Mesothelial cell of epicardium (in vitro differentiated cells): ENCODE measurements at regions not wholly inside any gene's neighbourhood (a gene's known extent, or its start where the extent isn't known, plus 50 kb on each side); places are given as distances from the start of the nearest gene placed in this dataset.
A peak's percentile ranks its signal among the peaks of the same experiment; 100 is the strongest.

Experiments used
- DNase-seq, 2 experiments: peaks; one replicate each; pipeline ENCODE4 v3.0.0; 2021; ENCODE audit warnings: low spot score in 2 of 2; ENCODE audit not compliant: unreplicated experiment in 2 of 2
- H3K27ac Mint-ChIP-seq: 2 replicates; pipeline ENCODE4 v1.8.0; 2021; ENCODE audit warnings: mixed read lengths
- H3K27me3 Mint-ChIP-seq: 2 replicates; pipeline ENCODE4 v1.8.0; 2021; ENCODE audit warnings: low read depth, mixed read lengths
- H3K36me3 Mint-ChIP-seq: 2 replicates; pipeline ENCODE4 v1.8.0; 2021; ENCODE audit warnings: mixed read lengths
- H3K4me1 Mint-ChIP-seq: 2 replicates; pipeline ENCODE4 v1.8.0; 2021; ENCODE audit warnings: mixed read lengths
- H3K4me3 Mint-ChIP-seq: 2 replicates; pipeline ENCODE4 v1.8.0; 2021; ENCODE audit warnings: mild to moderate bottlenecking, moderate library complexity, mixed read lengths
- H3K9me3 Mint-ChIP-seq: 2 replicates; pipeline ENCODE4 v1.8.0; 2021; ENCODE audit warnings: mixed read lengths
- CTCF ChIP-seq: fragments of 200-600 bp; sonication (generic); IDR thresholded peaks from one replicate; pipeline ENCODE4 v1.5.0; 2021; ENCODE audit warnings: antibody characterized with exemption; ENCODE audit not compliant: unreplicated experiment

DNA sequence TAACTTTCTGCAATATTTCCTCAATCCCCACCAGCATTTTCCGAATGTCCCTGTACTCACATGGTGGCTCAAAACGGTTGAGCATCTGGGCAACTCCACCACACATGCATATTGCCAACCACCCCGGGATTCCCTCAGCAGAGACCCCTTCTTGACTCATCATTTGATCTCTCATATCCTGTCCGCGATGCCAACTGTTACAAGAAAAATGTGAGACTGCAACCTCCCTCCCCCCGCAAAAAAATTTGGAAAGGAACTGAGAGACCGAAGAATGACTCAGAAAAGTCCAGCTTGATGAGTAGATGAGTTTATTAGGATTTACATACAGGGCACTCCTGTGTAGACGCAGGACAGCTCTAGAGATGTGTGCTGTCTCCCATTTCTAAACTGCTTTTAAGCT is 561.4 kb downstream of the ZIC3 start:
- H3K9me3 Mint-ChIP-seq, result peaks cover 15% of the 10 kb centered on the region
- H3K27me3 Mint-ChIP-seq, result no peaks in the 10 kb centered on the region
- no peak for TF ChIP-seq CTCF
- no peak overlapping the region for H3K4me3 Mint-ChIP-seq
- H3K4me1 Mint-ChIP-seq, result peaks cover 2% of the 10 kb centered on the region
- H3K36me3 Mint-ChIP-seq, result no peaks in the 10 kb centered on the region
- DNase-seq, result no peak
- no peak overlapping the region for H3K27ac Mint-ChIP-seq

DNA sequence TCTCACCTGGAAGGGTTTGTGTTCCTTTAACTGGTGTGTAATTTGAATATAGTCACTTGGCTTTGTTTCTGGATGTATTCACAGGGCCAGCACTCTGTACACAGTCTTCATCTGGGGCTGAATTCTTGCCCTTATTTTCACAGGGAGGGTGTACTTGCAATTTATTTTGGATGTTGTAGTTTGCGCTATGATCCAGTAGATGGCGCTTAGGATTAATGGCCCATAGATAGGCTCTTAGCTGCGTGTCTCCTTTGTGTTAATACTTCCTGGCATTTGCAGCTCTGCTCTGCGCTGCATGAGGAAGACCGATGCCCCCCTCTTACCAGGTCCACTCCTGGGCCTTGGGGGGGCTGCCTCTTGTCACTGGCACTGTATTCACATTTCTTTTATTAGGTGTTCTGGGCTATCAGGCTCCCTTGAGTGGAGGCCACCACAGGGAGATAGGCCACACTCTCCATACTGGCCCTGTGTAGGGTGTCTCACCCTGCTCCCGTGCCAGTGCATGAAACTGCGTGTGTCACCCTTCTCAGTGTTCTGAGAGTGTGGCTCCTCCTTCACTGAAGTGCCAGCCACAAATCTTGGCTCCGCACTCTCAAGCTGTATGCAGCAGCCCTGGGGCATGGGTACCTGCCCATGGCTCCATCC is 562.2 kb downstream of the ZIC3 start:
- Mint-ChIP-seq H3K27ac (no peak overlapping the region), H3K27me3 (no peaks in the 10 kb centered on the region), H3K4me3 (no peak overlapping the region), H3K4me1 (peaks cover 2% of the 10 kb centered on the region), H3K36me3 (no peaks in the 10 kb centered on the region), H3K9me3 (peaks cover 13% of the 10 kb centered on the region)
- DNase-seq, result no peak
- TF ChIP-seq CTCF, result peak; percentile 43

DNA sequence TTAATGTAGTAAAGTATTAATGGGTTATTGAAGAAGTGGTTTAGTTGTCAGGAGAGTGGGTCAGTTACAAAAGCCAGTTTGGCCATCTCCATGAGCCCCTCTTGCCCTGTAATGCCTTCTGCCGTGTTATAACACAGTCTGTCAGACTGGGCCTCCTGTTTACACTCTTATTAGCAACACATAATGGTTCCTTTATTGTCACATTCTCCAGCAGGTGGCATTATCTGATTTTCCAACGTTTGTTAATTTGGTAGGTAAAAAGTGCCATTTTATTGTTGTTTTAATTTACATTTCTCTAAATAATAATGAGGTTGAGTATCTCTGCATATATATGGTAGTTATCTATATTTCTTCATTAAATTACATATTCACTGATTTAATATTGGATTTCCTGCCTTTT is 560.8 kb downstream of the FGF13 start:
- no peak for TF ChIP-seq CTCF

DNA sequence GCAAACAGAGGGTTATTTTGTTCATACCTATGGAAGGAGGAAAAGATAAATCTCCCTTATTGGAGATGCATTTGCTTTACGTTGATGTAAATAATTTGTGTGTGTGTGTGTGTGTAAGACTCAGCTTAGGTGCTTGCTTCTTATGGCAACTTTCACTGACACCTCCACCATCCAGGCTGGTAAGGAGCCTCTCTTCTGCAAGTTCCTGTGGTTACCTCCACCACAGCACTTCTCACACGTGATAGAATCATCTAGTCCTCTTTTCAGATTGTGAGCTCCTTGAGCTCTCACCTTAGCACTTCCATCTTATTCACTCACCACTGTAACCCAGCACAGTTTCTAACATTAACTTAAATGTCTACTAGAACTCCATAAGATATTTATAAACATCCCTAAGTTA is 553.7 kb downstream of the FGF13 start:
- DNase-seq, result no peak
- no peaks in the 10 kb centered on the region for H3K4me1 Mint-ChIP-seq
- TF ChIP-seq CTCF, result no peak
- no peaks in the 10 kb centered on the region for H3K27me3 Mint-ChIP-seq
- no peak overlapping the region for H3K27ac Mint-ChIP-seq
- peaks cover 27% of the 10 kb centered on the region for H3K9me3 Mint-ChIP-seq
- no peak overlapping the region for H3K4me3 Mint-ChIP-seq
- H3K36me3 Mint-ChIP-seq, result no peaks in the 10 kb centered on the region

More for the DNA sequence above, 560.8 kb downstream of the FGF13 start:
- no peak for DNase-seq
- H3K27me3 Mint-ChIP-seq, result no peaks in the 10 kb centered on the region
- peaks cover 29% of the 10 kb centered on the region for H3K9me3 Mint-ChIP-seq
- no peaks in the 10 kb centered on the region for H3K36me3 Mint-ChIP-seq
- H3K4me3 Mint-ChIP-seq, result no peak overlapping the region
- no peak overlapping the region for H3K27ac Mint-ChIP-seq
- no peaks in the 10 kb centered on the region for H3K4me1 Mint-ChIP-seq

DNA sequence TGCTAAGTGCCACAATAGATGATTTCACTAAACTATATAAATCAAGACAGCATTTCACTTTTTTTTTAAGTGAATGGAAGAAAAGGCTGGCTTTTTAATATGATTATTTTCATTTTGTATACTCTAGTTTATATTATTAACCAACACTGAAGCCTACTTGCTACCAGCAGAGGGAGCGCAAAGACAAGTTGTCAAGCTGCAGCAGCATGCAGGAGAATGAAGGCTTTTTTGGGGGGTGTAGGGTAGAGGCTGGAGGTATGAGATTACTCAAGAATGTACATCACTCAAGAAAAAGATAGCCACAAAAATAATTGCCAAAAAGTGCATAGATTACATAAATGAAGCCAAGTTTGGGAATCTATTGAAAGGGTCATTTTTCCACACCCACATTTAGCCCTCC is 519.5 kb downstream of the FGF13 start:
- DNase-seq, result no peak
- Mint-ChIP-seq H3K36me3 (no peaks in the 10 kb centered on the region), H3K4me3 (no peak overlapping the region), H3K27me3 (peaks cover 3% of the 10 kb centered on the region), H3K9me3 (peaks cover 25% of the 10 kb centered on the region), H3K27ac (no peak overlapping the region), H3K4me1 (no peaks in the 10 kb centered on the region)
- TF ChIP-seq CTCF, result peak; percentile 48

DNA sequence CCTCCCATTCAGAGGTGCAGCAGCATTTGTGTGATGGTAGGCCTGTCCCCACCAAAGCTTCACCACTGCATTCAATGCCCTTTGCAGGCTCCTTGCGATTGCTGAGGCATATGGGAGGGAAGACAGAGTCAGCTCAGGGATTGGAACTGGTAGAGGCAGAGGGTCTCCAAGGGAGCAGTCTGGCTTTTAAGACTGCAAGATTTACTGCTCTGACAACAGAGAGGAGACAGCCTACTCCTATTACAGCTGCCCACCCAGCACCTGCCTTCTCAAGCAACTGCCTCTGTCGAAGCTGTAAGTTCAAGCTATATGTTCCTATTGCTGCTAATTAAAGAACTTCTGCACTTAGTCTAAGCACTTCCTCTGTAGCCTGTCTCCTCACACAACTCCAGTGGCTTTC is 481.8 kb downstream of the FGF13 start:
- Mint-ChIP-seq H3K4me3 (no peak overlapping the region), H3K9me3 (peaks cover 40% of the 10 kb centered on the region), H3K27me3 (no peaks in the 10 kb centered on the region), H3K36me3 (no peaks in the 10 kb centered on the region), H3K4me1 (no peaks in the 10 kb centered on the region), H3K27ac (no peak overlapping the region)
- DNase-seq, result no peak
- TF ChIP-seq CTCF, result no peak
